ENCODE measurements at regions not wholly inside any gene's neighbourhood (a gene's known extent, or its start where the extent isn't known, plus 50 kb on each side); places are given as distances from the start of the nearest gene placed in this dataset.

DNA sequence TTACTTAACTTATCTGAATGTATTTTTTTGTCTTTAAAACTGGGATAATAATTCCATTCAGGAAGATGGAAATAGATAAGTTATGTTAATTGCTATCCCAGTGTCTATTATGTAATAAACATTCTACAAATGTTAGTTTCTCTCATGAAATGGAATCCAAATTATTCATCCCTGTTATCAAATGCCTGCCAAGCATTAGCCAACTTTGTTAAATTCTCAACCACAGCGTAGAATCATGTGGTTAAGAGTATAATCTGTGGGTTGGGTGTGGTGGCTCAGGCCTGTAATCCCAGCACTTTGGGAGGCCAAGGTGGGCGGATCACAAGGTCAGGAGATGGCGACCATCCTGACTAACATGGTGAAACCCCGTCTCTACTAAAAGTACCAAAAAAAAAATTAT lies 912.9 kb upstream of the SEMA6A start:
- no peak for FAIRE-seq
- no peak for DNase-seq (ENCODE audit: insufficient read length, low spot score)

GRCh38 chr5:117486879-117487391 lies 912.3 kb upstream of the SEMA6A start:
- DNase-seq (ENCODE audit: insufficient read length, low spot score), result no peak
- no peak for FAIRE-seq

GRCh38 chr5:117486261-117486660 lies 911.6 kb upstream of the SEMA6A start:
- DNase-seq (ENCODE audit: insufficient read length, low spot score) (no peak), FAIRE-seq (no peak)

GRCh38 chr5:117475919-117476318 lies 901.3 kb upstream of the SEMA6A start:
- DNase-seq (ENCODE audit: insufficient read length, low spot score) (no peak), FAIRE-seq (no peak)

GRCh38 chr5:117473165-117473564 lies 898.5 kb upstream of the SEMA6A start:
- no peak for DNase-seq (ENCODE audit: insufficient read length, low spot score)

DNA sequence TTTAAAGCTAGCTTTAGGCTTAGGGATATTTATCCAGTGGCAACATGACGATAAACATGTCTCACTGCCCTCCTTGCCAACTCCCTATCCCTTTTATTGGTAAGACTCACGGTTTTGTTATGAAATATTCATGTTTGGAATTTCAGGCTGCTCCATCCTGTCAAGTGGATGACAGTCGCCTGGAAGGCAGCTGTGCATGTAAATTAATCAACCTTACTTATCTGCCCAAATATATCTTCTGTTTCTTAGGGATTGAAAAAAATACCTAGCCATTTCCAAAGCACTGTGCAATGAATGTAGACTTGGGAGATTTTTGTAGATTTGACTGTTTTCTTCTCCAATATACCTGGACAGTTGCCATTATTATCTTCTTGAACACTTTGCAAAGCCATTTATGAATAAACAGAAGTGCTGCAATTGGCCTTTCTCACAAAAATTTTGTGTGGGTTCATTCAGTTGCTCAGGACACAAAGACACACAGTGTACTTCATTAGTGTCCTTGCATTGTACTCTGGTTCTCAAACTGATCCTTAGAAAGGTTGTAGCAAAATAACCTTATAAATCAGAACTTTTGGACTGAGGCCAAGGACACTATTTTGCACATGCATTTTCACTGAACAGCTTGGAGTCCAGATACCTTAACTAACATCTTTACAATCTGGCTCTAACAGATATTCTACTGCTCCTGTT lies 889.4 kb upstream of the SEMA6A start:
- no peak for FAIRE-seq
- DNase-seq (ENCODE audit: insufficient read length, low spot score), result no peak

More at GRCh38 chr5:117473165-117473564, 898.5 kb upstream of the SEMA6A start:
- FAIRE-seq, result no peak

GRCh38 chr5:117461966-117462365 lies 887.3 kb upstream of the SEMA6A start:
- DNase-seq (ENCODE audit: insufficient read length, low spot score), result no peak
- FAIRE-seq, result no peak

GRCh38 chr5:117461403-117461802 lies 886.8 kb upstream of the SEMA6A start:
- DNase-seq (ENCODE audit: insufficient read length, low spot score), result no peak
- FAIRE-seq, result no peak

GRCh38 chr5:117457656-117458055 lies 883.0 kb upstream of the SEMA6A start:
- FAIRE-seq (no peak), DNase-seq (ENCODE audit: insufficient read length, low spot score) (no peak)

DNA sequence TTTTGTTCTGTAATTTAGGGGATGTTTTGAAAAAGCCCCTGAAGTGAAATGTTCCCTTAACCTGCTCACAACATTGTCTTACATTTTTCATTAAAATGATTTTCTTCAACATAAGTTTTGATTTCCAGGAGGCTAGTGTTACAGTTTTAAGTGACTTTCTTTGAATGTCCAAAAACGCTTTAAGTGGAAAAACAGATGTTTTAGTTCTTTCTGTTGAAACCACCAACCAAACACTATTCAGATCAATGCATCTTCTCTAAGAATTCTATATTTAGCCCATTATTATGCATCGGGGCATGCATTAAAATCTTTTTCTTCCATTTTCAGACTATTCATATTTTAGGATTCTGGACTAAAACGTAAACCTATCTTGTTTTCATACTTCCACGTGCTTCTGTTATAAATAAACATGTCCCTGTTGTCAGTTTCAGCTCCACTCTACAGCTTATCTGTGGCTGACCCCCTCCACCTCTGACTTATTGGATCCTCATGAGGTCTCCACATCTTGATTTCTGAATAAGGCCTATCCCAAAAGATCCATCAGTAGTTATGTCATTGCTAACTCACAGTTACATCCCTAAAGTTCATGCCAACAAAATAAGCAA lies 882.3 kb upstream of the SEMA6A start:
- no peak for DNase-seq (ENCODE audit: insufficient read length, low spot score)
- FAIRE-seq, result no peak

- FAIRE-seq, result no peak
- no peak for DNase-seq (ENCODE audit: insufficient read length, low spot score)
These were observed 880.9 kb upstream of the SEMA6A start for GRCh38 chr5:117455236-117456233.

- peak; percentile 65 for FAIRE-seq
- peak; percentile 13 for DNase-seq (ENCODE audit: insufficient read length, low spot score)
These were observed 880.1 kb upstream of the SEMA6A start for GRCh38 chr5:117454716-117455212.

DNA sequence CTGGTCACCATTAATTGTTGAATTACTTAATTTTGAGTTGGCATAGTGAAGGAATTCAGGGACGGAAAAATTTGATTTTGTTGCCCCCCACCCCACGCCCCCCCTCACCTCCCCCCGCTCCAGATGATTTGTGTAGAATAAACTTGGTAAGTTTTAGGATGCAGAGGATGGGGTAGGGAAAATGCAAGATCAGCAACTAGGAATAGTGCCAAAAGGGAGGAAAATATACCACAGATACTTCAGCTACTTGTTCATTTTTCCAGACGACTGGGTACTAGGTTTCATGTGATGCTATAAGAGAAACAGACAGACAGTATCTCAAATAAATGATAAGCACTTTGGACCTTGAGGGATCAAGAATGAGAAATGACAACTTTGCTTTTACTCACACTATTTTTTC lies 862.2 kb upstream of the SEMA6A start:
- FAIRE-seq, result no peak
- DNase-seq (ENCODE audit: insufficient read length, low spot score), result no peak

GRCh38 chr5:117435203-117435602 lies 860.6 kb upstream of the SEMA6A start:
- FAIRE-seq (no peak), DNase-seq (ENCODE audit: insufficient read length, low spot score) (no peak)

DNA sequence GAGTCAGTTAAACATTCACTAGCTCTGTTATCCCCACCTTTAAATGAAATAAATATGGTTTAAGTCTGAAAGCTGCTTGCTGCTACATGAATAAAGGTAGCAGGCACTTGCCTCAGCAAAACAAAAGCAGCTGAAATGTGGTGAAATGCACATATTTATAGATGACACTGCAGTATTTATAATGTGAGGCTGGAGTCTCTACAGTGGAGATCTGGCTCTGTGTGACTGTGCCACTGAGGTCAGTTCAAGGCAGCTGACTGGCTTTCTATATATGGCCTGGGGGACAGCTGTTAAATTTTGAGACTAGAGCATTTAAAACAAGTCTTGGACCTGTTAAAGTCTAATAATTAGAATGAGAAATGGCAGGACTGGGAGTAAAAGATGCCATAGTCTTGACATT lies 859.6 kb upstream of the SEMA6A start:
- FAIRE-seq (no peak), DNase-seq (ENCODE audit: insufficient read length, low spot score) (no peak)

- FAIRE-seq, result no peak
- no peak for DNase-seq (ENCODE audit: insufficient read length, low spot score)
These were observed 859.2 kb upstream of the SEMA6A start for GRCh38 chr5:117433818-117434217.

- DNase-seq (ENCODE audit: insufficient read length, low spot score), result no peak
- no peak for FAIRE-seq
These were observed 856.5 kb upstream of the SEMA6A start for GRCh38 chr5:117431091-117431490.

DNA sequence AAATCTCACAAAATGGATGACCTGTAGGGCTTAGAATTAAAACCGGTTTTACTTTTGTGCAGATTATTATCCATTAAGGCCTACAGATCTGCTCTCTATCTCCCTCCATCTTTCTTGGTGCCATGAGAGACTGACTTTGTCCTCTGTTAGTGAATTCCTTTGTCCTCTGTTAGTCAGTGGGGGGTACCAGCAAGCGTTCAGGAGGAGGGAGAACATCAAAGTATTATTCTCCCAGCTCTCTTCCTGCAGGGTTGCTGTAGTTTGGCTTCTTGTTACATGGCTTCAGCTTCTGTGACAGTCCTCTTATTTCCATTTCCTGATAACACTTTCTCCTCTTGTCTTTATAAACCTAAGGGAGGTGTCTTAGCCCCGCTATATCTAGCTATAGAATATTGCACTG lies 850.5 kb upstream of the SEMA6A start:
- DNase-seq (ENCODE audit: insufficient read length, low spot score) (no peak), FAIRE-seq (no peak)

- DNase-seq (ENCODE audit: insufficient read length, low spot score) (no peak), FAIRE-seq (no peak)
These were observed 849.9 kb upstream of the SEMA6A start for GRCh38 chr5:117424559-117424958.

DNA sequence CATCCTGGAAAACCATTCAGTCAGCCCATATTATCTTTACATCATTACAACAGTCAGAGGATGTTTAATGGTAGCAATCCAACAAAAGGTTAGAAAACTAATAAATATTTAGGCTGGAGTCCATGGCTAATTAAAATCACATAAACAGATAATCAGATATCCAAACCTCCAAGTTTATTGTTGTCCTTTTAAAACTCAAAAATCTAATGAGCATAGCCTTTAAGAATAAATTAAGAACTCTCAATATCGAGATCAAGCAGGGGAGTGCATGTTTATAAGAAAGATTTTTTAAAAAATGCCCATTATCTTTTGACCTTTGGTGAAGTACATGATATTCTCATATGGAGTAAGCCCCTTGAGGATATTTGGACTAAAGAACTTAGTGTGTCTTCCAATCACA lies 842.9 kb upstream of the SEMA6A start:
- DNase-seq (ENCODE audit: insufficient read length, low spot score), result no peak
- FAIRE-seq, result no peak

- FAIRE-seq, result no peak
- DNase-seq (ENCODE audit: insufficient read length, low spot score), result no peak
These were observed 840.3 kb upstream of the SEMA6A start for GRCh38 chr5:117414926-117415325.
